Spleen (tissue), 11 donors: ENCODE measurements at regions not wholly inside any gene's neighbourhood (a gene's known extent, or its start where the extent isn't known, plus 50 kb on each side); places are given as distances from the start of the nearest gene placed in this dataset.

Experiments
- DNase-seq: peaks from one replicate; pipeline ENCODE4 v3.0.0-alpha.2; 2020
- H3K27ac ChIP-seq, 8 donors: fragments of 200-600 bp; sonication (generic) in 7 of 8; 1 replicate in 4 of 8; 2 replicates in 4 of 8; pipeline versions ENCODE4 v1.5.0 to v1.8.0; 2016 to 2021; ENCODE audit warnings: inconsistent platforms in 4 of 8, mild to moderate bottlenecking in 4 of 8, moderate library complexity in 1 of 8
- H3K27me3 ChIP-seq, 7 donors: fragments of 200-600 bp; sonication (generic) in 6 of 7; replicated peaks in 1 of 7; 1 replicate in 4 of 7; 2 replicates in 3 of 7; pipeline versions ENCODE4 v1.5.0 to v1.8.0; 2016 to 2021; ENCODE audit warnings: inconsistent platforms in 3 of 7, mild to moderate bottlenecking in 1 of 7
- H3K36me3 ChIP-seq, 6 donors: fragments of 200-600 bp; sonication (generic) in 5 of 6; 1 replicate in 4 of 6; 2 replicates in 2 of 6; pipeline versions ENCODE4 v1.5.0 to v1.8.0; 2016 to 2021; ENCODE audit warnings: inconsistent platforms in 2 of 6
- H3K4me1 ChIP-seq, 6 donors: fragments of 200-600 bp; sonication (generic) in 5 of 6; 1 replicate in 3 of 6; 2 replicates in 3 of 6; pipeline versions ENCODE4 v1.5.0 to v1.8.0; 2016 to 2021; ENCODE audit warnings: inconsistent platforms in 3 of 6
- H3K4me3 ChIP-seq, 8 donors: fragments of 200-600 bp; sonication (generic) in 7 of 8; 1 replicate in 4 of 8; 2 replicates in 4 of 8; pipeline versions ENCODE4 v1.5.0 to v1.8.0; 2016 to 2021; ENCODE audit warnings: inconsistent platforms in 4 of 8, mild to moderate bottlenecking in 4 of 8, moderate library complexity in 2 of 8
- H3K9me3 ChIP-seq, 8 donors: fragments of 200-600 bp; sonication (generic) in 7 of 8; 1 replicate in 4 of 8; 2 replicates in 4 of 8; pipeline versions ENCODE4 v1.5.0 to v1.8.0; 2016 to 2021; ENCODE audit warnings: inconsistent platforms in 4 of 8
- CTCF ChIP-seq, 11 experiments: fragments of 200-600 bp in 7 of 11; fragments of 450-650 bp in 4 of 11; sonication (generic) in 4 of 11; IDR thresholded peaks in 8 of 11; conservative IDR thresholded peaks in 3 of 11; 1 replicate in 7 of 11; 2 replicates in 4 of 11; pipeline versions ENCODE4 v1.4.0 to v1.8.0; 2016 to 2021; ENCODE audit warnings: antibody characterized with exemption in 11 of 11, inconsistent platforms in 4 of 11, mild to moderate bottlenecking in 1 of 11
- POLR2A ChIP-seq, 3 donors: fragments of 450-650 bp; IDR thresholded peaks; one replicate each; pipeline ENCODE4 v1.5.1; 2017; ENCODE audit warnings: antibody characterized with exemption in 3 of 3, mild to moderate bottlenecking in 1 of 3
- POLR2AphosphoS5 ChIP-seq, 3 donors: sonication (generic); formaldehyde crosslinking; IDR thresholded peaks; one replicate each; pipeline ENCODE4 v1.5.1; 2017; ENCODE audit warnings: antibody characterized with exemption in 3 of 3
- WGBS, 5 donors: extraction: QIAGEN DNeasy Blood & Tissue Kit in 3 of 5; methylation state at CpG; one replicate each; pipeline versions ENCODE4 v1.1.5 to v1.1.7; 2013 to 2018; 5-methylcytosine and 5-hydroxymethylcytosine counted together
- intact Hi-C: fragments of 100-400 bp; cut with DNase I; formaldehyde crosslinking; loops from one replicate; pipeline ENCODE4 v1.15.0; 2023; ENCODE audit warnings: low total_unique reads
- donor health status: healthy with polysubstance abuse.
- donor health status: DM: no; HTN: no; CAD: no; lungs with moderate emphysema.
- donor health status: DM: no; HTN: no; CAD: no.
- donor health status: Bipolar disorder and iron deficiency.
- donor health status: healthy.
- donor health status: DM: no; HTN: no; CAD: no.
- donor health status: DM: yes; HTN: yes; CAD: no.

DNA sequence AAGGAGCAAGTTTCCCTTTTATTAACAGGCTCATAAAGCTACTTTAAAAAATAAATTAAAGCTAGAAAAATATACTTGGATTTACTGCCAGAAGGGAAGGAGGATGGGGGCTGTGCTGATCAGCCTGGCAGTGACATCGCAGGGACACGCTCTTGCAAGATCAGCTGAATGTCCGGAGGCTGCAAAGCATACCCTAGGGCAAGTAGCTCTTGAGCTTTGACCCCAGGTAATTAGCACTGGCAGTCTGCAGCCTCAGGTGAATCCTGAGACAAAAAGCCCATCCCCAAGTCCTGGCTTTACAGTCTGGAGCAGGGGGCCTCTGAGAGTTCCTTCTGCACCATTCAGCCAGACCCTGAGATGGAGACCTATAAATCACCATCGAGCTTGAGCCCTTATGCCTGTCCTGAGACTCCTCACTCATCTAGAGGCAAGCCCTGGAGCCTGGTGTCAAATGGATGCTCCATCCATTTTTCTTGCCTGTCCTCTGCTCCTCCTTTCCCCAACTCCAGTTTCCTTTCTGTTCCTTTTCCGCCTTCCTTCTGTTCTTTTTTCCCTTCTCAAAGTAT, 131.7 kb downstream of the TMEM114 start:
- no peak for TF ChIP-seq CTCF (IDR thresholded peaks at IDR 0.05 in 8 of 11, conservative IDR thresholded peaks at IDR 0.05 in 3 of 11)
- no peak for TF ChIP-seq POLR2A (IDR thresholded peaks at IDR 0.05)
- TF ChIP-seq POLR2AphosphoS5 (IDR thresholded peaks at IDR 0.05): no peak
- intact Hi-C loops: no loop called here
- no peaks in the 10 kb centered on the region for H3K36me3 ChIP-seq
- WGBS, 5 donors: 63 to 82% (median 76%) methylated on average over 5 of the region's 5 CpGs
- H3K4me3 ChIP-seq: no peak overlapping the region
- no peaks in the 10 kb centered on the region for H3K4me1 ChIP-seq
- H3K27ac ChIP-seq: no peak overlapping the region
- H3K9me3 ChIP-seq: peaks cover 0 to 17% (median 7%) of the 10 kb centered on the region in 8 donors
- H3K27me3 ChIP-seq: peaks cover 0 to 3% (median 0%) of the 10 kb centered on the region in 7 donors
- no peak for DNase-seq

- intact Hi-C loops: no loop called here
- Histone ChIP-seq H3K4me3 (no peak overlapping the region), H3K9me3 (peaks cover 0 to 17% (median 7%) of the 10 kb centered on the region in 8 donors), H3K27ac (no peak overlapping the region), H3K27me3 (peaks cover 0 to 3% (median 0%) of the 10 kb centered on the region in 7 donors), H3K4me1 (no peaks in the 10 kb centered on the region), H3K36me3 (no peaks in the 10 kb centered on the region)
- no peak for DNase-seq
- 62 to 76% (median 66%) methylated on average over 4 of the region's 4 CpGs for WGBS, 5 donors
- no peak for TF ChIP-seq CTCF (IDR thresholded peaks at IDR 0.05 in 8 of 11, conservative IDR thresholded peaks at IDR 0.05 in 3 of 11)
- TF ChIP-seq POLR2AphosphoS5 (IDR thresholded peaks at IDR 0.05): no peak
- no peak for TF ChIP-seq POLR2A (IDR thresholded peaks at IDR 0.05)
Measured at GRCh38 chr16:8453359-8453758, 137.0 kb downstream of the TMEM114 start.

DNA sequence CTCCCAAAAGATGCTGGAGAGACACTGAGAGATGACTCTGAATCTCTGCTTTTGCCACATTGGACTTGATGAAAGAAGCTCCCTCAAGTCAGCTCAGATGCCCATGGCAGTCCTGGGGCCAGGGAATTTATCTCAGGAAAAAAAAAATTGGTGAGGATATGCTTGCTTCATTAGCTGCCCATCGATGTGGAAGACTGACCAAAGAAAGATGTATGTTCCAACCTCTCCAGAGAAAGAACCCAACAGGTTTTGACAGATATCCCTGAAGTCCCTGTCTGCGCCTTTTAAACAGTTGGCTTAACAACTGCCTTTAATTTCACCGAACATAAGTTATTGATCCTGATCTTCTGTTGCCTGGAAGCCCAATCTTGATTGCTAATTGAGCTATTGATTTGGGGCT, 137.4 kb downstream of the TMEM114 start:
- intact Hi-C loops: no loop called here
- H3K4me3 ChIP-seq: no peak overlapping the region
- H3K9me3 ChIP-seq: peaks cover 0 to 17% (median 7%) of the 10 kb centered on the region in 8 donors
- DNase-seq: no peak
- no peak overlapping the region for H3K27ac ChIP-seq
- H3K27me3 ChIP-seq: peaks cover 0 to under 1% (median 0%) of the 10 kb centered on the region in 7 donors
- no peaks in the 10 kb centered on the region for H3K4me1 ChIP-seq
- WGBS, 5 donors: 52 to 60% (median 60%) methylated on average over 3 of the region's 3 CpGs
- TF ChIP-seq POLR2A (IDR thresholded peaks at IDR 0.05) (no peak), POLR2AphosphoS5 (IDR thresholded peaks at IDR 0.05) (no peak), CTCF (IDR thresholded peaks at IDR 0.05 in 8 of 11, conservative IDR thresholded peaks at IDR 0.05 in 3 of 11) (no peak)
- no peaks in the 10 kb centered on the region for H3K36me3 ChIP-seq

GRCh38 chr16:8436931-8437330, 153.4 kb downstream of the TMEM114 start:
- H3K36me3 ChIP-seq: no peaks in the 10 kb centered on the region
- no peaks in the 10 kb centered on the region for H3K4me1 ChIP-seq
- no peak overlapping the region for H3K4me3 ChIP-seq
- peaks cover 0 to 15% (median 0%) of the 10 kb centered on the region in 8 donors for H3K9me3 ChIP-seq
- no peaks in the 10 kb centered on the region for H3K27me3 ChIP-seq
- intact Hi-C loops: no loop called here
- no peak for TF ChIP-seq POLR2AphosphoS5 (IDR thresholded peaks at IDR 0.05)
- TF ChIP-seq POLR2A (IDR thresholded peaks at IDR 0.05): no peak
- no peak for TF ChIP-seq CTCF (IDR thresholded peaks at IDR 0.05 in 8 of 11, conservative IDR thresholded peaks at IDR 0.05 in 3 of 11)
- H3K27ac ChIP-seq: no peak overlapping the region
- 77 to 83% (median 82%) methylated on average over 5 of the region's 5 CpGs for WGBS, 5 donors
- DNase-seq: no peak
